ENCODE measurements at regions not wholly inside any gene's neighbourhood (a gene's known extent, or its start where the extent isn't known, plus 50 kb on each side); places are given as distances from the start of the nearest gene placed in this dataset.

DNA sequence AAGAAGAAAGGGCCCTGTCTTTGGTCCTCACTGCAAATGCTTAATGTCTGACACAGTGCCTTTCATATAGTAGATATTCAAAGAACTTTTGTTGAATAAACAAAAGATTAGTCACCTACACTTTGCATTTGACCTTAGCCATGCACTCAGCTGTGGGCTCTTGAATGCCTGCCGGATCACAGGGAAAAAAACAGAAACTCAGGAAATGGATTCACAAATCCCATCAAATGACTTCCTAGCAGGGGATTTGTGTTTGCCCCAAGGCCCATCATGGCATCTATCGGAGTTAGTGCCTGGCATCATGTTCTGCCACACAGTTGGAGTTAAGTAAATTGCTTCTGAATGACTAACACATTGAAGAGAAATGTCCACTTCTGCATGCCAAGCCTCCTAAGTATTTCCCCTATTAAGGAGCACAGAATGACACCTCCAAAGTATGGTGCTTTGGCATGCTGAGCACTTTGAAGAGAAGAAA, 72.3 kb upstream of the DST start:
- TF ChIP-seq TCF7L2 (IDR thresholded peaks at IDR 0.05; ENCODE audit: borderline replicate concordance, extremely low read depth, insufficient read depth, insufficient read length) (peak; percentile 93), POLR2A (IDR thresholded peaks at IDR 0.05; ENCODE audit: borderline replicate concordance, extremely low read depth, insufficient read depth, insufficient read length) (no peak), POLR2AphosphoS5 (IDR thresholded peaks at IDR 0.05; ENCODE audit: low read depth, low read length) (peak; percentile 47; the same call in 1 of the 2 replicates), CEBPB (IDR thresholded peaks at IDR 0.05; ENCODE audit: low read depth) (peak; percentile 80)
- TF ChIP-seq, protein P1, sequence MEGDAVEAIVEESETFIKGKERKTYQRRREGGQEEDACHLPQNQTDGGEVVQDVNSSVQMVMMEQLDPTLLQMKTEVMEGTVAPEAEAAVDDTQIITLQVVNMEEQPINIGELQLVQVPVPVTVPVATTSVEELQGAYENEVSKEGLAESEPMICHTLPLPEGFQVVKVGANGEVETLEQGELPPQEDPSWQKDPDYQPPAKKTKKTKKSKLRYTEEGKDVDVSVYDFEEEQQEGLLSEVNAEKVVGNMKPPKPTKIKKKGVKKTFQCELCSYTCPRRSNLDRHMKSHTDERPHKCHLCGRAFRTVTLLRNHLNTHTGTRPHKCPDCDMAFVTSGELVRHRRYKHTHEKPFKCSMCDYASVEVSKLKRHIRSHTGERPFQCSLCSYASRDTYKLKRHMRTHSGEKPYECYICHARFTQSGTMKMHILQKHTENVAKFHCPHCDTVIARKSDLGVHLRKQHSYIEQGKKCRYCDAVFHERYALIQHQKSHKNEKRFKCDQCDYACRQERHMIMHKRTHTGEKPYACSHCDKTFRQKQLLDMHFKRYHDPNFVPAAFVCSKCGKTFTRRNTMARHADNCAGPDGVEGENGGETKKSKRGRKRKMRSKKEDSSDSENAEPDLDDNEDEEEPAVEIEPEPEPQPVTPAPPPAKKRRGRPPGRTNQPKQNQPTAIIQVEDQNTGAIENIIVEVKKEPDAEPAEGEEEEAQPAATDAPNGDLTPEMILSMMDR (IDR thresholded peaks at IDR 0.05 in 2 of 3, conservative IDR thresholded peaks at IDR 0.05 in 1 of 3; ENCODE audit: borderline replicate concordance in 1 of 3, insufficient read depth in 1 of 3, low read depth in 2 of 3, low read length in 2 of 3): no peak
